Ovary (tissue), 3 donors: ENCODE measurements at regions not wholly inside any gene's neighbourhood (a gene's known extent, or its start where the extent isn't known, plus 50 kb on each side); places are given as distances from the start of the nearest gene placed in this dataset.

Experiments
- CTCF ChIP-seq, 3 donors: fragments of 450-650 bp in 2 of 3; fragments of 200-600 bp in 1 of 3; IDR thresholded peaks; one replicate each; pipeline versions ENCODE4 v1.5.1 to v1.8.0; 2016 to 2022; ENCODE audit warnings: antibody characterized with exemption in 3 of 3, mild to moderate bottlenecking in 1 of 3
- EP300 ChIP-seq: sonication (generic); formaldehyde crosslinking; IDR thresholded peaks from one replicate; pipeline ENCODE4 v1.6.1; 2017; ENCODE audit warnings: antibody characterized with exemption
- POLR2A ChIP-seq: fragments of 450-650 bp; IDR thresholded peaks from one replicate; pipeline ENCODE4 v1.6.1; 2017; ENCODE audit warnings: antibody characterized with exemption, mild to moderate bottlenecking, moderate library complexity
- donor health status: DM: no; HTN: no; CAD: no.

GRCh38 chr2:4269885-4270284, 566.5 kb downstream of the DCDC2C start:
- TF ChIP-seq CTCF (IDR thresholded peaks at IDR 0.05), result no peak
- TF ChIP-seq POLR2A, result no peak
- no peak for TF ChIP-seq EP300
